NB4 (cell line): ENCODE measurements at regions not wholly inside any gene's neighbourhood (a gene's known extent, or its start where the extent isn't known, plus 50 kb on each side); places are given as distances from the start of the nearest gene placed in this dataset.

Experiments
- CTCF ChIP-seq: IDR thresholded peaks from one replicate; pipeline ENCODE4 v1.5.1; 2012; ENCODE audit warnings: low read depth, low read length
- MAX ChIP-seq: IDR thresholded peaks from 2 replicates; pipeline ENCODE4 v1.6.1; 2011; ENCODE audit warnings: low read depth, low read length
- POLR2A ChIP-seq: IDR thresholded peaks from 2 replicates; pipeline ENCODE4 v1.6.1; 2011; ENCODE audit warnings: mild to moderate bottlenecking; ENCODE audit not compliant: insufficient read length; ENCODE audit errors: extremely low read depth

- TF ChIP-seq CTCF (no peak), MAX (no peak), POLR2A (no peak)
Observed at GRCh38 chr7:21278944-21279343, 148.9 kb upstream of the SP4 start.
